ENCODE measurements at regions not wholly inside any gene's neighbourhood (a gene's known extent, or its start where the extent isn't known, plus 50 kb on each side); places are given as distances from the start of the nearest gene placed in this dataset.

GRCh38 chr5:141760753-141761152, 78.7 kb upstream of the ARAP3 start:
- no peak for TF ChIP-seq MXI1 (conservative IDR thresholded peaks at IDR 0.05; ENCODE audit: poor library complexity, severe bottlenecking)
- TF ChIP-seq EP300 (conservative IDR thresholded peaks at IDR 0.05; ENCODE audit: poor library complexity, severe bottlenecking): no peak
- no peak for TF ChIP-seq CTCF (IDR thresholded peaks at IDR 0.05; ENCODE audit: poor library complexity, severe bottlenecking)
- no peak for TF ChIP-seq POLR2AphosphoS5 (IDR thresholded peaks at IDR 0.05)
- no peak for TF ChIP-seq EZH2 (IDR thresholded peaks at IDR 0.05; ENCODE audit: borderline replicate concordance, insufficient read depth, low read length, poor library complexity, severe bottlenecking)
- TF ChIP-seq SMC3 (conservative IDR thresholded peaks at IDR 0.05; ENCODE audit: poor library complexity): no peak
- no peak for TF ChIP-seq RAD21 (conservative IDR thresholded peaks at IDR 0.05)
- TF ChIP-seq REST (IDR thresholded peaks at IDR 0.05; ENCODE audit: borderline replicate concordance): no peak
- no peak for TF ChIP-seq TAF1 (IDR thresholded peaks at IDR 0.05; ENCODE audit: low read depth)

Data from neural cell (in vitro differentiated cells).